GM13977 (cell line): ENCODE measurements at regions not wholly inside any gene's neighbourhood (a gene's known extent, or its start where the extent isn't known, plus 50 kb on each side); places are given as distances from the start of the nearest gene placed in this dataset.

Experiments used
- DNase-seq: peaks from one replicate; pipeline ENCODE4 v3.0.0; 2012; ENCODE audit warnings: low spot score
- CTCF ChIP-seq: IDR thresholded peaks from 2 replicates; pipeline ENCODE4 v1.5.1; 2012; ENCODE audit warnings: mild to moderate bottlenecking, control low read depth; ENCODE audit not compliant: insufficient read depth; ENCODE audit errors: extremely low read depth, missing control alignments
- in situ Hi-C: fragments of 300-500 bp; cut with MboI; formaldehyde crosslinking; loops from one replicate; pipeline ENCODE4 v1.12.0; 2022; ENCODE audit warnings: low sequenced_read_pairs, low pct_unique_long_range_greater_than_20kb, mixed read lengths, inconsistent platforms; ENCODE audit not compliant: unreplicated experiment

GRCh38 chr16:35562919-35563318, 2103.5 kb downstream of the TP53TG3F start:
- no peak for DNase-seq

GRCh38 chr16:35564148-35564547, 2104.7 kb downstream of the TP53TG3F start:
- in situ Hi-C loops: no loop called here
- DNase-seq: no peak
- TF ChIP-seq CTCF: no peak

More at GRCh38 chr16:35562919-35563318, 2103.5 kb downstream of the TP53TG3F start:
- TF ChIP-seq CTCF: no peak
- in situ Hi-C loops: no loop called here

GRCh38 chr16:35564889-35565288, 2105.5 kb downstream of the TP53TG3F start:
- TF ChIP-seq CTCF: no peak
- in situ Hi-C loops: no loop called here
- DNase-seq: no peak

GRCh38 chr16:35565626-35566025, 2106.2 kb downstream of the TP53TG3F start:
- in situ Hi-C loops: no loop called here
- DNase-seq: no peak
- no peak for TF ChIP-seq CTCF

GRCh38 chr16:35569413-35569812, 2110.0 kb downstream of the TP53TG3F start:
- no peak for DNase-seq
- in situ Hi-C loops: no loop called here
- TF ChIP-seq CTCF: no peak

GRCh38 chr16:35570946-35571345, 2111.5 kb downstream of the TP53TG3F start:
- DNase-seq: no peak

More at GRCh38 chr16:35570946-35571345, 2111.5 kb downstream of the TP53TG3F start:
- in situ Hi-C loops: no loop called here
- no peak for TF ChIP-seq CTCF
